ENCODE measurements at regions not wholly inside any gene's neighbourhood (a gene's known extent, or its start where the extent isn't known, plus 50 kb on each side); places are given as distances from the start of the nearest gene placed in this dataset.

DNA sequence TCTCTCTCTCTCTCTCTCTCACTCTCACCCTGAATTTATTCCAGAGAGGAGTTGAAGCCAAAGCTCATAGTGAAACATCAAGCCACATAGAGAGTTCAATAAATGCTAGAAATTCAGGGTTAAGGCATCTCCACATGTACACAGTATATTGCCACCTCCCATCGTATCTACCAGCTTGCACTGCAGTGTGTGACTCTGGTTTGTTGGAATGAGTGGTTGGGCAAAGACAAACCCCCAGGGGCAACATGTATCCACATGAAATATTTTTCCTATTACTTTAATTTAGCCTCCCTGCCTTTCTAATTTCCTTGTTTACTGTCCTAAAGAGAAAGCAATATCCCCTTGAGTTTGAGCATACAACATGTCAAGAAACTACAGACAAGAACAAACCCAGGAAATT, 247.3 kb downstream of the SPATA18 start:
- TF ChIP-seq, protein P1, sequence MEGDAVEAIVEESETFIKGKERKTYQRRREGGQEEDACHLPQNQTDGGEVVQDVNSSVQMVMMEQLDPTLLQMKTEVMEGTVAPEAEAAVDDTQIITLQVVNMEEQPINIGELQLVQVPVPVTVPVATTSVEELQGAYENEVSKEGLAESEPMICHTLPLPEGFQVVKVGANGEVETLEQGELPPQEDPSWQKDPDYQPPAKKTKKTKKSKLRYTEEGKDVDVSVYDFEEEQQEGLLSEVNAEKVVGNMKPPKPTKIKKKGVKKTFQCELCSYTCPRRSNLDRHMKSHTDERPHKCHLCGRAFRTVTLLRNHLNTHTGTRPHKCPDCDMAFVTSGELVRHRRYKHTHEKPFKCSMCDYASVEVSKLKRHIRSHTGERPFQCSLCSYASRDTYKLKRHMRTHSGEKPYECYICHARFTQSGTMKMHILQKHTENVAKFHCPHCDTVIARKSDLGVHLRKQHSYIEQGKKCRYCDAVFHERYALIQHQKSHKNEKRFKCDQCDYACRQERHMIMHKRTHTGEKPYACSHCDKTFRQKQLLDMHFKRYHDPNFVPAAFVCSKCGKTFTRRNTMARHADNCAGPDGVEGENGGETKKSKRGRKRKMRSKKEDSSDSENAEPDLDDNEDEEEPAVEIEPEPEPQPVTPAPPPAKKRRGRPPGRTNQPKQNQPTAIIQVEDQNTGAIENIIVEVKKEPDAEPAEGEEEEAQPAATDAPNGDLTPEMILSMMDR (IDR thresholded peaks at IDR 0.05 in 4 of 5, conservative IDR thresholded peaks at IDR 0.05 in 1 of 5), result no peak
- TF ChIP-seq POLR2A (IDR thresholded peaks at IDR 0.05), result no peak
